Heart right ventricle (tissue), 16 donors: ENCODE measurements at regions not wholly inside any gene's neighbourhood (a gene's known extent, or its start where the extent isn't known, plus 50 kb on each side); places are given as distances from the start of the nearest gene placed in this dataset.

Experiments used
- ATAC-seq, 8 donors: fragments of 200-7000 bp; cut with Tn5 transposase; one replicate each; pipeline ENCODE4 v1.9.1; 2020; ENCODE audit warnings: mild to moderate bottlenecking in 8 of 8, moderate library complexity in 8 of 8, moderate number of reproducible peaks in 1 of 8
- DNase-seq, 2 donors: peaks; one replicate each; pipeline ENCODE4 v3.0.0-alpha.2; 2020
- H3K27ac ChIP-seq, 10 donors: fragments of 200-600 bp; sonication (generic) in 2 of 10; one replicate each; pipeline versions ENCODE4 v1.5.0 to v1.8.0; 2020 to 2022; ENCODE audit warnings: mild to moderate bottlenecking in 3 of 10
- H3K27me3 ChIP-seq, 7 donors: fragments of 200-600 bp; one replicate each; pipeline ENCODE4 v1.8.0; 2021 to 2022; ENCODE audit warnings: mild to moderate bottlenecking in 2 of 7
- H3K36me3 ChIP-seq, 9 donors: fragments of 200-600 bp; sonication (generic) in 1 of 9; one replicate each; pipeline versions ENCODE4 v1.5.0 to v1.8.0; 2020 to 2022; ENCODE audit warnings: mild to moderate bottlenecking in 2 of 9
- H3K4me1 ChIP-seq, 9 donors: fragments of 200-600 bp; sonication (generic) in 1 of 9; one replicate each; pipeline versions ENCODE4 v1.5.0 to v1.8.0; 2020 to 2022; ENCODE audit warnings: mild to moderate bottlenecking in 4 of 9
- H3K4me3 ChIP-seq, 10 donors: fragments of 200-600 bp; sonication (generic) in 2 of 10; one replicate each; pipeline versions ENCODE4 v1.5.0 to v1.8.0; 2020 to 2022; ENCODE audit warnings: mild to moderate bottlenecking in 7 of 10, moderate library complexity in 2 of 10
- H3K9me3 ChIP-seq, 11 donors: fragments of 200-600 bp in 10 of 11; sonication (generic) in 2 of 11; one replicate each; pipeline versions ENCODE4 v1.5.0 to v1.8.0; 2013 to 2022; ENCODE audit warnings: mild to moderate bottlenecking in 2 of 11, control low read depth in 1 of 11, moderate library complexity in 1 of 11
- CTCF ChIP-seq, 9 donors: fragments of 200-600 bp; sonication (generic) in 2 of 9; IDR thresholded peaks; one replicate each; pipeline versions ENCODE4 v1.5.0 to v1.8.0; 2021 to 2022; ENCODE audit warnings: antibody characterized with exemption in 9 of 9, mild to moderate bottlenecking in 5 of 9, moderate library complexity in 1 of 9
- WGBS, 2 donors: extraction: QIAGEN DNeasy Blood & Tissue Kit; methylation state at CpG; one replicate each; pipeline ENCODE4 v1.1.7; 2013; ENCODE audit warnings: inconsistent platforms in 1 of 2; 5-methylcytosine and 5-hydroxymethylcytosine counted together
- intact Hi-C, 10 donors: fragments of 100-400 bp; cut with DNase I; formaldehyde crosslinking; loops; one replicate each; pipeline versions ENCODE4 v1.11.1 to v1.14.2; 2022
- donor health status: Arrhythmogenic right ventricular cardiomyopathy.
- donor health status: ischemic (EF 13 %, LVEDD 7.1; RV severe dilation, severe dysfunction).
- donor health status: healthy with polysubstance abuse.
- donor health status: DM: no; HTN: yes; CAD: no.
- donor health status: DM: no; HTN: no; CAD: no.
- donor health status: ischemic (EF 25% LVEDD 6.9; RV normal size, moderate dysfunction).
- donor health status: ischemic (EF 25% LVEDD 5.7; RV mildly dilated, moderate dysfunction).
- donor health status: healthy.
- donor health status: DM: yes; HTN: yes; CAD: no.
- donor health status: Ischemic cardiomyopathy.
- donor health status: ischemic (EF 35%, LVEDD 5.7; RV mildly dilated, moderate dysfunction).
- donor health status: nonischemic (EF 11% LVEDD 7.7; RV severe dilation, severe dysfunction).
- donor health status: DM: yes; HTN: yes; CAD: no.
- donor health status: PGD.
- donor health status: ischemic (EF 29% LVEDD 5.4; RV normal size, mild dysfunction).
- donor health status: nonischemic (EF 23%, LVEDD 6.1; RV moderate dilation, normal function).

- no peak for DNase-seq
- 80 to 82% methylated on average over 14 of the region's 14 CpGs for WGBS, 2 donors
Measured at GRCh38 chr18:70382992-70383717, 94.3 kb downstream of the SOCS6 start.

GRCh38 chr18:70382017-70382416, 93.2 kb downstream of the SOCS6 start:
- no peak for TF ChIP-seq CTCF (IDR thresholded peaks at IDR 0.05)
- DNase-seq (no peak), ATAC-seq (no peak)
- Histone ChIP-seq H3K27me3 (no peaks in the 10 kb centered on the region), H3K4me3 (no peak overlapping the region), H3K4me1 (peaks cover 0 to 5% (median 0%) of the 10 kb centered on the region in 9 donors), H3K36me3 (no peaks in the 10 kb centered on the region), H3K27ac (no peak overlapping the region), H3K9me3 (no peaks in the 10 kb centered on the region)
- WGBS, 2 donors, result 86 to 89% methylated on average over 7 of the region's 7 CpGs
- intact Hi-C loops, result no loop called here

More at GRCh38 chr18:70382992-70383717, 94.3 kb downstream of the SOCS6 start:
- no peaks in the 10 kb centered on the region for H3K9me3 ChIP-seq
- H3K27ac ChIP-seq, result no peak overlapping the region
- intact Hi-C loops, result no loop called here
- no peak for TF ChIP-seq CTCF (IDR thresholded peaks at IDR 0.05)
- H3K36me3 ChIP-seq, result no peaks in the 10 kb centered on the region
- no peak overlapping the region for H3K4me3 ChIP-seq
- no peak for ATAC-seq
- peaks cover 0 to 5% (median 0%) of the 10 kb centered on the region in 9 donors for H3K4me1 ChIP-seq
- H3K27me3 ChIP-seq, result no peaks in the 10 kb centered on the region

- H3K27ac ChIP-seq, result no peak overlapping the region
- intact Hi-C loops, result no loop called here
- H3K4me1 ChIP-seq, result peaks cover 0 to 5% (median 0%) of the 10 kb centered on the region in 9 donors
- TF ChIP-seq CTCF (IDR thresholded peaks at IDR 0.05), result no peak
- ATAC-seq, result peak in 7 of 8 donors; percentile 28 to 91 (median 64)
- peak; percentile 16 to 17 for DNase-seq
- 77 to 79% methylated on average over 23 of the region's 23 CpGs for WGBS, 2 donors
- no peak overlapping the region for H3K4me3 ChIP-seq
- no peaks in the 10 kb centered on the region for H3K36me3 ChIP-seq
- no peaks in the 10 kb centered on the region for H3K9me3 ChIP-seq
- no peaks in the 10 kb centered on the region for H3K27me3 ChIP-seq
Measured at GRCh38 chr18:70380915-70381896, 92.4 kb downstream of the SOCS6 start.
